ENCODE measurements at regions not wholly inside any gene's neighbourhood (a gene's known extent, or its start where the extent isn't known, plus 50 kb on each side); places are given as distances from the start of the nearest gene placed in this dataset.

GRCh38 chr1:60762911-60763310 lies 319.4 kb upstream of the NFIA start:
- TF ChIP-seq YY1 (tag by site-specific recombination; IDR thresholded peaks at IDR 0.05) = no peak
- no peak for TF ChIP-seq KLF8 (tag by site-specific recombination; IDR thresholded peaks at IDR 0.05)
- no peak for TF ChIP-seq CTCF (tag by site-specific recombination; IDR thresholded peaks at IDR 0.05)
- TF ChIP-seq TCF7L2 (IDR thresholded peaks at IDR 0.05; ENCODE audit: borderline replicate concordance, low read depth, low read length) = no peak
- TF ChIP-seq PATZ1 (tag by site-specific recombination; IDR thresholded peaks at IDR 0.05) = no peak
- TF ChIP-seq ZNF274 (IDR thresholded peaks at IDR 0.05; ENCODE audit: low read length) = no peak
- TF ChIP-seq ZNF274 (tag by site-specific recombination; IDR thresholded peaks at IDR 0.05; ENCODE audit: borderline replicate concordance) = no peak
- no peak for TF ChIP-seq ZNF18 (tag by site-specific recombination; IDR thresholded peaks at IDR 0.05)
- no peak for TF ChIP-seq ZNF302 (tag by site-specific recombination; IDR thresholded peaks at IDR 0.05; ENCODE audit: low read depth)
- TF ChIP-seq ZNF664 (tag by site-specific recombination; IDR thresholded peaks at IDR 0.05) = no peak

Measured in HEK293 (cell line).